CD4-positive, alpha-beta T cell treated with Interleukin-15 for 4 hours (primary cell): ENCODE measurements at regions not wholly inside any gene's neighbourhood (a gene's known extent, or its start where the extent isn't known, plus 50 kb on each side); places are given as distances from the start of the nearest gene placed in this dataset.
"Not testable (repeated sequence)": the region's sequence is repeated elsewhere in the genome, so short reads cannot be mapped to it uniquely, and the experiment has no call there.

Experiments
- DNase-seq: peaks from one replicate; pipeline ENCODE4 v3.0.0-alpha.2; 2020; ENCODE audit warnings: low spot score

GRCh38 chr16:87209808-87210512, 107.2 kb downstream of the C16orf95 start:
- DNase-seq, result no peak

- no peak for DNase-seq
Observed at GRCh38 chr16:87210894-87211293, 106.3 kb downstream of the C16orf95 start.

- DNase-seq, result no peak
Observed at GRCh38 chr16:87212026-87212425, 105.2 kb downstream of the C16orf95 start.

- DNase-seq, result no peak
Observed at GRCh38 chr16:87213536-87213935, 103.7 kb downstream of the C16orf95 start.

DNA sequence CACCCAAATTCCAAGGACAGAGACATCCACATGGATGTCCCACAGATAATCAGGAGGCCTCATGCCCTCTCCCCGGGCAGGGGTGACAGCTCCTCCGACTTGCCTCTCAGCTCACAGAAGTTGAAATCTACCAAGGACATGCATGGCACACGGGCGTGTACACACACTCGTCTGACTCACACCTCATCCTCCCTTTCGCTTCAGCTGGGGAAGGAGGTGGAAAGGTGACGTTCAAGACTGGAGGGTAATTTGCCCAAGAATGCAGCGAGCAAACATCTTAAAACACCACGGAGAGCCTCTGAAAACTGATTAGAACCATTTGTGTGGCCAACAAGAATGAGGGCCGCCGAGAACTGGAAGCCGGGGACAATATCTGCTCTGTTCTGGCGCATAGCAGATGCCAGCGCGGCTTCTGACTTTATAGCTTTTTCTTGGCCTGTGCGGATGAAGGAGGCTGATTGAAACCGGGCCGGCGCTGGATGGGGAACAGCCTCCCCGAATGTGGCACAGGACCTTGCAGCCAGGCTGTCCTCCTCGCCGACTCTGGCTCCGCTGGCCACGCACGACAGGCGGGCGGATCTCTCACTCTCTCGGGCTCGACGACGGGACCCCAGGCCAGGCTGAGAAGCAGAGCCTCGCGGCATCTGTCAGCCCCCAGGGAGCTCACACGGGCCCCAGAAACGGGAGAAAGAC, 100.9 kb downstream of the C16orf95 start:
- no peak for DNase-seq

GRCh38 chr16:87216841-87217275, 100.3 kb downstream of the C16orf95 start:
- no peak for DNase-seq

GRCh38 chr16:87217802-87218201, 99.4 kb downstream of the C16orf95 start:
- DNase-seq, result not testable (repeated sequence)

DNA sequence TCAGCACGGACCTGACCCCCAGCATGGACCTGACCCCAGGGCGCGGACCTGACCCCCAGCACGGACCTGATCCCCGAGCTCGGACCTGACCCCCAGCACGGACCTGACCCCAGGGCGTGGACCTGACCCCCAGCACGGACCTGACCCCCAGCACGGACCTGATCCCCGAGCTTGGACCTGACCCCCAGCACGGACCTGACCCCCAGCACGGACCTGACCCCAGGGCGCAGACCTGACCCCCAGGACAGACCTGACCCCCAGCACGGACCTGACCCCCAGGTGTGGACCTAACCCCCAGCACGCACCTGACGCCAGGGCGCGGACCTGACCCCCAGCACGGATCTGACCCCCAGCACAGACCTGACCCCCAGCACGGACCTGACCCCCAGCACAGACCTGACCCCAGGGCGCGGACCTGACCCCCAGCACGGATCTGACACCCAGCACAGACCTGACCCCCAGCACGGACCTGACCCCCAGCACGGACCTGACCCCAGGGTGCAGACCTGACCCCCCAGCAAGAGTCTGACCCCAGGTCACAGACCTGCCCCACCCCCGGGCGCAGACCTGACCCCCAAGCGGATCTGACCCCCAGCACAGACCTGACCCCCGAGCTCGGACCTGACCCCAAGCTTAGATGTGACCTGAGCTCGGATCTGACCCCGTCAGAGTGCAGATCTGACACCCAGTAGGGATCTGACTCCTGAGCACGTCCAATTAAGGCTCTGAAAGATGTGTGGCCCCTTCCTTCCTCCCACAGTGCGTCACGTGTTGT, 98.7 kb downstream of the C16orf95 start:
- DNase-seq, result no peak

- DNase-seq, result no peak
Observed at GRCh38 chr16:87219287-87219909, 97.8 kb downstream of the C16orf95 start.

GRCh38 chr16:87221633-87222032, 95.6 kb downstream of the C16orf95 start:
- DNase-seq, result no peak

DNA sequence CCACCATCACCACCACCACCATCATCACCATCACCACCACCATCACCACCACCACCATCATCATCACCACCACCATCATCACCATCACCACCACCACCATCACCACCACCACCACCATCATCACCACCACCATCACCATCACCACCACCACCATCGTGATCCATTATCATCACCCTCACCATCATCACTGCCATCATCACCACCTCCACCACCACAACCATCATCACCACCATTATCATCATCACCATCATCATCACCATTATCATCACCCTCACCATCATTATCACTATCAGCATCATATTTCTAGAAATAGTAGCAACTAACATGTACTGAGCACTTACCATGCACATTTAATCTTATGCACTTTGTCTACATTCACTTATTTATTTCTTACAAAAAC, 94.9 kb downstream of the C16orf95 start:
- no peak for DNase-seq

GRCh38 chr16:87223656-87224248, 93.4 kb downstream of the C16orf95 start:
- no peak for DNase-seq

- DNase-seq, result no peak
Observed at GRCh38 chr16:87226926-87227295, 90.3 kb downstream of the C16orf95 start.

GRCh38 chr16:87227296-87227951, 89.8 kb downstream of the C16orf95 start:
- no peak for DNase-seq

- no peak for DNase-seq
Observed at GRCh38 chr16:87228363-87228762, 88.8 kb downstream of the C16orf95 start.

GRCh38 chr16:87229230-87230188, 87.7 kb downstream of the C16orf95 start:
- no peak for DNase-seq

GRCh38 chr16:87230571-87230970, 86.6 kb downstream of the C16orf95 start:
- no peak for DNase-seq

- no peak for DNase-seq
Observed at GRCh38 chr16:87231295-87231694, 85.9 kb downstream of the C16orf95 start.

DNA sequence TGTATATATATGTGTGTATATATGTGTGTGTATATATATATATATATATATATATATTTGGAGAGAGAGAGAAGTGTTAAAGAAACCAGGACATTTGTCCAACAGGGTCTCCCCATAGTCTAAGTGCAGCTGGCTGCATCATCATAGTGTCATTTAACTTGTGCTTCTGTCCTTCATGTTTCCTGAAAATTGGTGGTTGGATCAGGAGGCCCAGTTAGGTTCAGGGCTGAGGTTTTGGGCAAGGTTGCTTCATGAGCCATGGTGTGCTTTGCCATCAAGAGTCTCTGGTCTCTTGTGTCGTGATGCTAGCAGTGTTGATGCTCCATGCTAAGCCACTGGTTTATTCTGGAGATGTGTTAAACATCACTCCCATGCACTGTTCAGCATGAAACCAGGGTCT, 85.3 kb downstream of the C16orf95 start:
- DNase-seq, result no peak

- DNase-seq, result no peak
Observed at GRCh38 chr16:87233928-87234327, 83.3 kb downstream of the C16orf95 start.
